ENCODE measurements at regions not wholly inside any gene's neighbourhood (a gene's known extent, or its start where the extent isn't known, plus 50 kb on each side); places are given as distances from the start of the nearest gene placed in this dataset.
"Not testable (repeated sequence)": the region's sequence is repeated elsewhere in the genome, so short reads cannot be mapped to it uniquely, and the experiment has no call there.

DNA sequence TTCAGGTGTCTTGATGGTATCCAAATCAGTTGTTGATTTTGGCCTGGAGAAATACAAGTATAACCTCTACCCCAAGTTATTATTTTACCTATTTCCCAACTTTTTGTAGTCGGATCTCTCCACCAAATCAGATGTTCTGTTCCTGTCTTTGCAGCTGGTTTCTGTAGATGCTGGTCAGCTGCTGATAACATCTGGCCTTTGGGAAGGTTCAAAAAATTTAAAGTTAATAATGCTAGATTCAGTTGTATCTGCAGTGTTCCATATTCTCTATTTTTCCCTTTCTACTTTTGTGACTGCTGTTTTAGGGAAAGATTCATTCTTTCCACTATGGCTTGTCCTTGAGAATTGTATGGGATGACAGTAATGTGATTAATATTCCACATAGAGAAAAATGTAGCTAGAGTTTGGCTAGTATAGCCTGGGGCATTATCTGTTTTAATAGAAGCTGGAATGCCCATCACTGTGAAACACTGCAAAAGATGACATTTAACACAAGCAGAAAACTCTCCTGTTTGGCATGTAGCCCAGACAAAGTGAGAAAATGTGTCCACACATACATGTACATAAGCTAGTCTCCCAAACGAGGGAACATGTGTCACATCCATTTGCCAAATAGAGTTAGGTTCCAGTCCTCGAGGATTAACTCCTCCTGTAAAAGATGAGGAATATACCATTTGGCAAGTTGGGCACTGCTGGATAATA lies 99.2 kb downstream of the ZNF100 start:
- H3K4me1 ChIP-seq (ENCODE audit: control extremely low read depth in 1 of 4, control insufficient read depth in 4 of 4, insufficient read depth in 4 of 4, low read length in 3 of 4): peaks cover 0 to 17% (median 3%) of the 10 kb centered on the region in 4 experiments
- DNase-seq; H3K4me3 ChIP-seq (ENCODE audit: control insufficient read depth in 1 of 7, extremely low read depth in 1 of 7, insufficient read depth in 4 of 7, low read depth in 2 of 7, low read length in 6 of 7); H3K27ac ChIP-seq (ENCODE audit: insufficient read depth in 1 of 2, low read depth in 1 of 2, low read length in 2 of 2, poor library complexity in 1 of 2, severe bottlenecking in 2 of 2); POLR2A ChIA-PET; H3K27me3 ChIP-seq (replicated peaks in 2 of 5; ENCODE audit: control insufficient read depth in 4 of 5, insufficient read depth in 5 of 5, low read length in 4 of 5); H3K36me3 ChIP-seq (ENCODE audit: control insufficient read depth in 4 of 4, insufficient read depth in 4 of 4, low read length in 3 of 4); H3K9me3 ChIP-seq (ENCODE audit: control extremely low read depth in 1 of 5, control insufficient read depth in 4 of 5, insufficient read depth in 2 of 5, low read depth in 1 of 5, low read length in 4 of 5): not testable (repeated sequence)
- 92% methylated on average over 2 of the region's 3 CpGs for WGBS (ENCODE audit: insufficient coverage)
- CTCF ChIA-PET: interaction anchor here (0.9 kb wide), 1 partner anchor 29 kb away, joined by 3 read pairs; no protein-coding TSS in a partner anchor

DNA sequence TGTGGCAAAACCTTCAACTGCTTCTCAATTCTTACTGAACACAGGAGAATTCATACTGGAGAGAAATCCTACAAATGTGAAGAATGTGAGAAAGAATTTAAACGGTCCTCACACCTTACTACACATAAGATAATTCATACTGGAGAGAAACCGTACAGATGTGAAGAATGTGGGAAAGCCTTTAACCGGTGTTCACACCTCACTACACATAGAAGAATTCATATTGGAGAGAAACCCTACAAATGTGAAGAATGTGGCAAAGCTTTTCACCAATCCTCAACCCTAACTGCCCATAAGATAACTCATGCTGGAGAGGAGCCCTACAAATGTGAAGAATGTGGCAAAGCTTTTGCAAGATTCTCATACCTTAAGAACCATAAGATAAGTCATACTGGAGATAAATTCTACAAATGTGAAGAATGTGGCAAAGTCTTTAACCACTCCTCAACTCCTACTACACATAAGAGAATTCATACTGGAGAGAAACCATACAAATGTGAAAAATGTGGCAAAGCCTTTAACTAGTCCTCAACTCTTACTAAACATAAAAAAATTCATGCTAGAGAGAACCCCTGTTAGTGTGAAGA lies 111.7 kb downstream of the ZNF100 start:
- H3K4me3 ChIP-seq (ENCODE audit: control insufficient read depth in 1 of 7, extremely low read depth in 1 of 7, insufficient read depth in 4 of 7, low read depth in 2 of 7, low read length in 6 of 7): no peak overlapping the region
- CTCF ChIA-PET: no interaction called here
- no peak for DNase-seq

DNA sequence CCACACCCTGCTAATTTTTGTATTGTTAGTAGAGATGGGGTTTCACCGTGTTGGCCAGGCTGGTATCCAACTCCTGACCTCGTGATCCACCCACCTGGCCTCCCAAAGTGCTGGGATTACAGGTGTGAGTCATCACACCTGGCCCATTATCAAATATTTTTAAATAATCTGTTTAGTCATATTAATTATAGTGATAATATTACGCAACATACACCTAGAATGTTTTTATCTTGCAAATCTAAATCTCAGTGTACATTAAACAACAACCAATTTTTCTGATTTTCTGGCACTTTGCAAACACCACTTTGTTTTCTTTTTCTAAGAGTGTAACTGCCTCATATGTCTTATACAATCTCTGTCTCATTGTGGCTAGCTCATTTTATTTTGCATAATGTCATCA lies 115.9 kb downstream of the ZNF100 start:
- peaks cover 0 to 18% (median 10%) of the 10 kb centered on the region in 5 experiments for H3K9me3 ChIP-seq (ENCODE audit: control extremely low read depth in 1 of 5, control insufficient read depth in 4 of 5, insufficient read depth in 2 of 5, low read depth in 1 of 5, low read length in 4 of 5)
- no CpG with 5 or more reads among the region's 3 CpGs for WGBS (ENCODE audit: insufficient coverage)
- CTCF ChIA-PET; H3K36me3 ChIP-seq (ENCODE audit: control insufficient read depth in 4 of 4, insufficient read depth in 4 of 4, low read length in 3 of 4); H3K4me3 ChIP-seq (ENCODE audit: control insufficient read depth in 1 of 7, extremely low read depth in 1 of 7, insufficient read depth in 4 of 7, low read depth in 2 of 7, low read length in 6 of 7); POLR2A ChIA-PET; H3K27ac ChIP-seq (ENCODE audit: insufficient read depth in 1 of 2, low read depth in 1 of 2, low read length in 2 of 2, poor library complexity in 1 of 2, severe bottlenecking in 2 of 2); H3K27me3 ChIP-seq (replicated peaks in 2 of 5; ENCODE audit: control insufficient read depth in 4 of 5, insufficient read depth in 5 of 5, low read length in 4 of 5); H3K4me1 ChIP-seq (ENCODE audit: control extremely low read depth in 1 of 4, control insufficient read depth in 4 of 4, insufficient read depth in 4 of 4, low read length in 3 of 4); DNase-seq: not testable (repeated sequence)

More for the DNA sequence above, 111.7 kb downstream of the ZNF100 start:
- peaks cover 0 to 16% (median 4%) of the 10 kb centered on the region in 5 experiments for H3K9me3 ChIP-seq (ENCODE audit: control extremely low read depth in 1 of 5, control insufficient read depth in 4 of 5, insufficient read depth in 2 of 5, low read depth in 1 of 5, low read length in 4 of 5)
- POLR2A ChIA-PET: no interaction called here
- 100% methylated on average over 2 of the region's 3 CpGs for WGBS (ENCODE audit: insufficient coverage)
- H3K27ac ChIP-seq (ENCODE audit: insufficient read depth in 1 of 2, low read depth in 1 of 2, low read length in 2 of 2, poor library complexity in 1 of 2, severe bottlenecking in 2 of 2): no peak overlapping the region
- no peaks in the 10 kb centered on the region for H3K27me3 ChIP-seq (replicated peaks in 2 of 5; ENCODE audit: control insufficient read depth in 4 of 5, insufficient read depth in 5 of 5, low read length in 4 of 5)
- peaks cover 0 to 3% (median 0%) of the 10 kb centered on the region in 4 experiments for H3K36me3 ChIP-seq (ENCODE audit: control insufficient read depth in 4 of 4, insufficient read depth in 4 of 4, low read length in 3 of 4)
- H3K4me1 ChIP-seq (ENCODE audit: control extremely low read depth in 1 of 4, control insufficient read depth in 4 of 4, insufficient read depth in 4 of 4, low read length in 3 of 4): no peaks in the 10 kb centered on the region

DNA sequence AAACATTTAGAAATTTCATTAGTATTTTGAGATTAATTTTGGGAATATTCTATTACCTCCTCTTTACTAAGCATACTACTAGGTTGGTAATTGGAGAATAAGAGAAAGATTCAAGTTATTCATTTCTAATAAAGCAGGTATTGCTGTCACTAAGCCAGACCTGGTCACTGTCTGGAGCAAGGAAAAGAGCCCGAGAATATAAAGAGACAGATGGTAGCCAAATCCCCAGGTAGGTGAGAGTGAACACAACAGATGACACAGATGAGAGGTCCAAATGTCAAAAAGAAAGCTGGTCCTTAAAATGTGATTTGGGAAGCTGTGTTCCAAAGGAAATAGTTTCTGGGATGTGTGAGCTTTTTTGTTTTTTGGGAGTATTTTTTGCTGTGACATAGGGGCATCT lies 128.6 kb downstream of the ZNF100 start:
- no peaks in the 10 kb centered on the region for H3K4me1 ChIP-seq (ENCODE audit: control extremely low read depth in 1 of 4, control insufficient read depth in 4 of 4, insufficient read depth in 4 of 4, low read length in 3 of 4)
- peaks cover 0 to 6% (median 0%) of the 10 kb centered on the region in 5 experiments for H3K9me3 ChIP-seq (ENCODE audit: control extremely low read depth in 1 of 5, control insufficient read depth in 4 of 5, insufficient read depth in 2 of 5, low read depth in 1 of 5, low read length in 4 of 5)
- ChIA-PET POLR2A (no interaction called here), CTCF (no interaction called here)
- no peak overlapping the region for H3K4me3 ChIP-seq (ENCODE audit: control insufficient read depth in 1 of 7, extremely low read depth in 1 of 7, insufficient read depth in 4 of 7, low read depth in 2 of 7, low read length in 6 of 7)
- H3K27me3 ChIP-seq (replicated peaks in 2 of 5; ENCODE audit: control insufficient read depth in 4 of 5, insufficient read depth in 5 of 5, low read length in 4 of 5): no peaks in the 10 kb centered on the region
- no peak overlapping the region for H3K27ac ChIP-seq (ENCODE audit: insufficient read depth in 1 of 2, low read depth in 1 of 2, low read length in 2 of 2, poor library complexity in 1 of 2, severe bottlenecking in 2 of 2)
- H3K36me3 ChIP-seq (ENCODE audit: control insufficient read depth in 4 of 4, insufficient read depth in 4 of 4, low read length in 3 of 4): no peaks in the 10 kb centered on the region
- DNase-seq: no peak
- WGBS (ENCODE audit: insufficient coverage): 100% methylated on average over 1 of the region's 1 CpG

DNA sequence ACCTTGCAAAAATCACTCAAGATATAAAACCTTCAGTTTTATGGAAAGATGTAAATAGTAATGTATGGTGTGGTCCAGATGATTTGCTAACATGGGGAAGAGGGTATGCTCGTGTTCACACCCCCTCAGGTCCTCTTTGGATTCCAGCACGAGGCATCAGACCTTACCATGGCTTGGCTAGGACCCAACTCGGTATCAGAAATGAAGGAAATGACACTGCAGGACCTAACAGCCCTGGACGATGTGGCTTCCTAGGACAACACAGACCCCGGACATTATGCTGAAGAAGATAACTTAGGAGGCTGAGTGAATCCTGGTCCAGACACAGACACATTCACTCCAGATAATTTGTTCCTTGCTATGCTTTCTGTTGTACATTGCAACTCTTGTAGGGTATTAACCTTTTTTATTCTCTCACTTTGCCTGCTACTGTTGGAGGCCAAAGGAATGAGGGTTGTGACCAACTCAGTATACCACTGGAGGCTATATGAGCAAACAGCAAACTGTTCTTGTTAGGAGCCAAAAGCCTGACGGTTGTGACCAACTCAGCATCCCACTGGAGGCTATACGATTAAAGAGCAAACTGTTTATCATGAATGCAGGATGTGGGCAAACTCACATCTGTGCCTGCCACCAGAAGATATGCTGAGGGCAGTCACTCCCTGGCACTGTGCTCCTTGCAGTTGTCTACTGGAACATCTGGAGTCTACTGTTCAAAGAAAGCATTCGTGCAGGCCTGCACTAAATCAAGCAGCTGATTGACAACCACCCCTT lies 121.7 kb downstream of the ZNF429 start:
- POLR2A ChIA-PET: interaction anchor here (1.5 kb wide), 1 partner anchor 27 kb away, joined by 5 read pairs; no protein-coding TSS in a partner anchor
- H3K4me1 ChIP-seq (ENCODE audit: control extremely low read depth in 1 of 4, control insufficient read depth in 4 of 4, insufficient read depth in 4 of 4, low read length in 3 of 4): no peaks in the 10 kb centered on the region
- peak overlapping the region in 1 of 2 experiments; percentile 56 for H3K27ac ChIP-seq (ENCODE audit: insufficient read depth in 1 of 2, low read depth in 1 of 2, low read length in 2 of 2, poor library complexity in 1 of 2, severe bottlenecking in 2 of 2)
- no peaks in the 10 kb centered on the region for H3K27me3 ChIP-seq (replicated peaks in 2 of 5; ENCODE audit: control insufficient read depth in 4 of 5, insufficient read depth in 5 of 5, low read length in 4 of 5)
- 79% methylated on average over 7 of the region's 8 CpGs for WGBS (ENCODE audit: insufficient coverage)
- DNase-seq: peak; percentile 46 to 74 (median 49)
- CTCF ChIA-PET: no interaction called here
- peaks cover 0 to 14% (median 3%) of the 10 kb centered on the region in 5 experiments for H3K9me3 ChIP-seq (ENCODE audit: control extremely low read depth in 1 of 5, control insufficient read depth in 4 of 5, insufficient read depth in 2 of 5, low read depth in 1 of 5, low read length in 4 of 5)
- no peaks in the 10 kb centered on the region for H3K36me3 ChIP-seq (ENCODE audit: control insufficient read depth in 4 of 4, insufficient read depth in 4 of 4, low read length in 3 of 4)
- H3K4me3 ChIP-seq (ENCODE audit: control insufficient read depth in 1 of 7, extremely low read depth in 1 of 7, insufficient read depth in 4 of 7, low read depth in 2 of 7, low read length in 6 of 7): no peak overlapping the region

DNA sequence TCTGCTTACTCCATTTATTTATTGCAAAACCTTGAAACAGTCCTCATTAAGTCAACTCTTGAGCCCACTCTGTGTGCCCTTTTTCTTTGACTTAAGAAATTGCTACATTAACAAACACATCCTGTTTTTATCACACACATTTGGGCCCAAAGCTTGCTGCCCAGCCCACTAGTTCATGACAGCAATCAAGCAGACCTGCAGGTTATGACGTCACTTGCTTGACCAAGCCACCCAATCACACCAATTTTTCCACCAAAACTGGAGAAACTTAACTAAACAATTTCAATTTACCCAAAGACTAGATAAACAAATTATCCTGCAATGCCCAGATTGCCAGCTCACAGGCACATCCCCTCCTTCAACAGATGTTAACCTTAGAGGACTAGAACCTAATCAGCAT lies 120.7 kb downstream of the ZNF429 start:
- WGBS (ENCODE audit: insufficient coverage): 0% methylated on average over 1 of the region's 1 CpG
- Histone ChIP-seq H3K27ac (ENCODE audit: insufficient read depth in 1 of 2, low read depth in 1 of 2, low read length in 2 of 2, poor library complexity in 1 of 2, severe bottlenecking in 2 of 2) (no peak overlapping the region), H3K27me3 (replicated peaks in 2 of 5; ENCODE audit: control insufficient read depth in 4 of 5, insufficient read depth in 5 of 5, low read length in 4 of 5) (no peaks in the 10 kb centered on the region), H3K9me3 (ENCODE audit: control extremely low read depth in 1 of 5, control insufficient read depth in 4 of 5, insufficient read depth in 2 of 5, low read depth in 1 of 5, low read length in 4 of 5) (peaks cover 0 to 11% (median 3%) of the 10 kb centered on the region in 5 experiments), H3K36me3 (ENCODE audit: control insufficient read depth in 4 of 4, insufficient read depth in 4 of 4, low read length in 3 of 4) (no peaks in the 10 kb centered on the region), H3K4me3 (ENCODE audit: control insufficient read depth in 1 of 7, extremely low read depth in 1 of 7, insufficient read depth in 4 of 7, low read depth in 2 of 7, low read length in 6 of 7) (no peak overlapping the region), H3K4me1 (ENCODE audit: control extremely low read depth in 1 of 4, control insufficient read depth in 4 of 4, insufficient read depth in 4 of 4, low read length in 3 of 4) (no peaks in the 10 kb centered on the region)
- ChIA-PET POLR2A (interaction anchor here (0.6 kb wide), 1 partner anchor 121 kb away, joined by 3 read pairs; the partner anchor contains the start of gene ZNF429), CTCF (no interaction called here)
- DNase-seq: no peak

DNA sequence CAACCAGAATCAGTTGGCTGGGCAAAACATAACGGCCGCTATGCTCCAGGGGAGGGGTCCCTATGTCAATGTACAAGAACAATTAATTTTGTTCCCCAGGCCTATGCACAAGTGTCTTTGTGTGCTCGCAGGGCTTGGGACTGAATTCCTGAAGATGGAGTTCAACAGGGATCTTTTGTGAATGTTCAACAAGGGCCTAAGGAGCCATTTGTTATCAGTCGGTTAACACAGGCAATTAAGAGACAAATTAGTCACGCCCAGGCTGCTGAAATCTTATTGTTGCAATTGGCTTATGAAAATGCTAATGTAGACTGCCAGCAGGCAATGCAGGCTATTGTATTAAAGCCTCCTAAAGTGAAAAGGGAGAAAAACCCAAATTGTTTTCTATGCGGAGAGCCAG lies 117.5 kb downstream of the ZNF429 start:
- CTCF ChIA-PET: interaction anchor here (1.1 kb wide), 1 partner anchor 29 kb away, joined by 3 read pairs; no protein-coding TSS in a partner anchor
- no peak for DNase-seq
- Histone ChIP-seq H3K9me3 (ENCODE audit: control extremely low read depth in 1 of 5, control insufficient read depth in 4 of 5, insufficient read depth in 2 of 5, low read depth in 1 of 5, low read length in 4 of 5) (peaks cover 0 to 10% (median 3%) of the 10 kb centered on the region in 5 experiments), H3K27ac (ENCODE audit: insufficient read depth in 1 of 2, low read depth in 1 of 2, low read length in 2 of 2, poor library complexity in 1 of 2, severe bottlenecking in 2 of 2) (no peak overlapping the region), H3K4me1 (ENCODE audit: control extremely low read depth in 1 of 4, control insufficient read depth in 4 of 4, insufficient read depth in 4 of 4, low read length in 3 of 4) (no peaks in the 10 kb centered on the region), H3K27me3 (replicated peaks in 2 of 5; ENCODE audit: control insufficient read depth in 4 of 5, insufficient read depth in 5 of 5, low read length in 4 of 5) (no peaks in the 10 kb centered on the region), H3K4me3 (ENCODE audit: control insufficient read depth in 1 of 7, extremely low read depth in 1 of 7, insufficient read depth in 4 of 7, low read depth in 2 of 7, low read length in 6 of 7) (no peak overlapping the region), H3K36me3 (ENCODE audit: control insufficient read depth in 4 of 4, insufficient read depth in 4 of 4, low read length in 3 of 4) (no peaks in the 10 kb centered on the region)
- WGBS (ENCODE audit: insufficient coverage): 57% methylated on average over 5 of the region's 6 CpGs
- POLR2A ChIA-PET: no interaction called here
